ENCODE measurements at regions not wholly inside any gene's neighbourhood (a gene's known extent, or its start where the extent isn't known, plus 50 kb on each side); places are given as distances from the start of the nearest gene placed in this dataset.

DNA sequence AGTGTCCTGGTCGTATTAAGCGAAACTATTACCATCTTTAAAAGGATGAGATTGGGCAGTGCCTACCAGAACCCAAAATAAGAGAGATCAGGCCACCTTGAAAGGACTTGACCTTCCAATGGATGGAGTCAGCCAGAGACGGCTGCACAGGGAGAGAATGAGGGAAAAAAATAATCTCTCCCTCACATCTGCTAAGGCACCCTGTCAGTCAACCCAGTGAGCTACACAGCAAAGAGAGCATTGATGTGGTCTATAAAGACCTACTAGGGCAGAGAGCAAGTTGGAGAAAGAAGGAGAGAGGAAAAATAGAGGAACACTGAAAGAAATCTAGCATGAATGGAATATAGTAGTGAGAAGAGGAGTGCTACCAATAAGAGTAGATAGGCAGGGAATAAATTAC, 68.0 kb upstream of the FTMT start:
- TF ChIP-seq ZKSCAN8 (CRISPR knock-in tag; IDR thresholded peaks at IDR 0.05): no peak
- no peak for TF ChIP-seq POLR2AphosphoS5 (IDR thresholded peaks at IDR 0.05; ENCODE audit: control insufficient read depth, insufficient read depth, low read depth, low read length)
- TF ChIP-seq, protein P1, sequence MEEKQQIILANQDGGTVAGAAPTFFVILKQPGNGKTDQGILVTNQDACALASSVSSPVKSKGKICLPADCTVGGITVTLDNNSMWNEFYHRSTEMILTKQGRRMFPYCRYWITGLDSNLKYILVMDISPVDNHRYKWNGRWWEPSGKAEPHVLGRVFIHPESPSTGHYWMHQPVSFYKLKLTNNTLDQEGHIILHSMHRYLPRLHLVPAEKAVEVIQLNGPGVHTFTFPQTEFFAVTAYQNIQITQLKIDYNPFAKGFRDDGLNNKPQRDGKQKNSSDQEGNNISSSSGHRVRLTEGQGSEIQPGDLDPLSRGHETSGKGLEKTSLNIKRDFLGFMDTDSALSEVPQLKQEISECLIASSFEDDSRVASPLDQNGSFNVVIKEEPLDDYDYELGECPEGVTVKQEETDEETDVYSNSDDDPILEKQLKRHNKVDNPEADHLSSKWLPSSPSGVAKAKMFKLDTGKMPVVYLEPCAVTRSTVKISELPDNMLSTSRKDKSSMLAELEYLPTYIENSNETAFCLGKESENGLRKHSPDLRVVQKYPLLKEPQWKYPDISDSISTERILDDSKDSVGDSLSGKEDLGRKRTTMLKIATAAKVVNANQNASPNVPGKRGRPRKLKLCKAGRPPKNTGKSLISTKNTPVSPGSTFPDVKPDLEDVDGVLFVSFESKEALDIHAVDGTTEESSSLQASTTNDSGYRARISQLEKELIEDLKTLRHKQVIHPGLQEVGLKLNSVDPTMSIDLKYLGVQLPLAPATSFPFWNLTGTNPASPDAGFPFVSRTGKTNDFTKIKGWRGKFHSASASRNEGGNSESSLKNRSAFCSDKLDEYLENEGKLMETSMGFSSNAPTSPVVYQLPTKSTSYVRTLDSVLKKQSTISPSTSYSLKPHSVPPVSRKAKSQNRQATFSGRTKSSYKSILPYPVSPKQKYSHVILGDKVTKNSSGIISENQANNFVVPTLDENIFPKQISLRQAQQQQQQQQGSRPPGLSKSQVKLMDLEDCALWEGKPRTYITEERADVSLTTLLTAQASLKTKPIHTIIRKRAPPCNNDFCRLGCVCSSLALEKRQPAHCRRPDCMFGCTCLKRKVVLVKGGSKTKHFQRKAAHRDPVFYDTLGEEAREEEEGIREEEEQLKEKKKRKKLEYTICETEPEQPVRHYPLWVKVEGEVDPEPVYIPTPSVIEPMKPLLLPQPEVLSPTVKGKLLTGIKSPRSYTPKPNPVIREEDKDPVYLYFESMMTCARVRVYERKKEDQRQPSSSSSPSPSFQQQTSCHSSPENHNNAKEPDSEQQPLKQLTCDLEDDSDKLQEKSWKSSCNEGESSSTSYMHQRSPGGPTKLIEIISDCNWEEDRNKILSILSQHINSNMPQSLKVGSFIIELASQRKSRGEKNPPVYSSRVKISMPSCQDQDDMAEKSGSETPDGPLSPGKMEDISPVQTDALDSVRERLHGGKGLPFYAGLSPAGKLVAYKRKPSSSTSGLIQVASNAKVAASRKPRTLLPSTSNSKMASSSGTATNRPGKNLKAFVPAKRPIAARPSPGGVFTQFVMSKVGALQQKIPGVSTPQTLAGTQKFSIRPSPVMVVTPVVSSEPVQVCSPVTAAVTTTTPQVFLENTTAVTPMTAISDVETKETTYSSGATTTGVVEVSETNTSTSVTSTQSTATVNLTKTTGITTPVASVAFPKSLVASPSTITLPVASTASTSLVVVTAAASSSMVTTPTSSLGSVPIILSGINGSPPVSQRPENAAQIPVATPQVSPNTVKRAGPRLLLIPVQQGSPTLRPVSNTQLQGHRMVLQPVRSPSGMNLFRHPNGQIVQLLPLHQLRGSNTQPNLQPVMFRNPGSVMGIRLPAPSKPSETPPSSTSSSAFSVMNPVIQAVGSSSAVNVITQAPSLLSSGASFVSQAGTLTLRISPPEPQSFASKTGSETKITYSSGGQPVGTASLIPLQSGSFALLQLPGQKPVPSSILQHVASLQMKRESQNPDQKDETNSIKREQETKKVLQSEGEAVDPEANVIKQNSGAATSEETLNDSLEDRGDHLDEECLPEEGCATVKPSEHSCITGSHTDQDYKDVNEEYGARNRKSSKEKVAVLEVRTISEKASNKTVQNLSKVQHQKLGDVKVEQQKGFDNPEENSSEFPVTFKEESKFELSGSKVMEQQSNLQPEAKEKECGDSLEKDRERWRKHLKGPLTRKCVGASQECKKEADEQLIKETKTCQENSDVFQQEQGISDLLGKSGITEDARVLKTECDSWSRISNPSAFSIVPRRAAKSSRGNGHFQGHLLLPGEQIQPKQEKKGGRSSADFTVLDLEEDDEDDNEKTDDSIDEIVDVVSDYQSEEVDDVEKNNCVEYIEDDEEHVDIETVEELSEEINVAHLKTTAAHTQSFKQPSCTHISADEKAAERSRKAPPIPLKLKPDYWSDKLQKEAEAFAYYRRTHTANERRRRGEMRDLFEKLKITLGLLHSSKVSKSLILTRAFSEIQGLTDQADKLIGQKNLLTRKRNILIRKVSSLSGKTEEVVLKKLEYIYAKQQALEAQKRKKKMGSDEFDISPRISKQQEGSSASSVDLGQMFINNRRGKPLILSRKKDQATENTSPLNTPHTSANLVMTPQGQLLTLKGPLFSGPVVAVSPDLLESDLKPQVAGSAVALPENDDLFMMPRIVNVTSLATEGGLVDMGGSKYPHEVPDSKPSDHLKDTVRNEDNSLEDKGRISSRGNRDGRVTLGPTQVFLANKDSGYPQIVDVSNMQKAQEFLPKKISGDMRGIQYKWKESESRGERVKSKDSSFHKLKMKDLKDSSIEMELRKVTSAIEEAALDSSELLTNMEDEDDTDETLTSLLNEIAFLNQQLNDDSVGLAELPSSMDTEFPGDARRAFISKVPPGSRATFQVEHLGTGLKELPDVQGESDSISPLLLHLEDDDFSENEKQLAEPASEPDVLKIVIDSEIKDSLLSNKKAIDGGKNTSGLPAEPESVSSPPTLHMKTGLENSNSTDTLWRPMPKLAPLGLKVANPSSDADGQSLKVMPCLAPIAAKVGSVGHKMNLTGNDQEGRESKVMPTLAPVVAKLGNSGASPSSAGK (IDR thresholded peaks at IDR 0.05): no peak
- TF ChIP-seq BRCA1 (IDR thresholded peaks at IDR 0.05): no peak
- no peak for TF ChIP-seq BRCA1 (CRISPR knock-in tag; IDR thresholded peaks at IDR 0.05)
- TF ChIP-seq HDAC3 (IDR thresholded peaks at IDR 0.05; ENCODE audit: borderline replicate concordance, partially characterized antibody): no peak
- TF ChIP-seq HDAC1 (IDR thresholded peaks at IDR 0.05): no peak

Data from K562 (cell line).